GM12878 (cell line): ENCODE measurements at regions not wholly inside any gene's neighbourhood (a gene's known extent, or its start where the extent isn't known, plus 50 kb on each side); places are given as distances from the start of the nearest gene placed in this dataset.

Experiments
- ATAC-seq: fragments of 200-7000 bp; cut with Tn5 transposase; 3 replicates; pipeline ENCODE4 v1.9.1; 2020; ENCODE audit warnings: mild to moderate bottlenecking, moderate library complexity
- BruUV-seq: library from RNA; stranded (reverse); fragments of 400-500 nt; replicated peaks from 2 replicates; lab custom pipeline; 2021; lab: Mats Ljungman, UMichigan
- CTCF ChIA-PET: fragments of 300-600 bp; sonication (Branson Sonifier 250); formaldehyde crosslinking; extraction: SDS; loops from one replicate; lab custom pipeline; 2021; ENCODE audit warnings: inconsistent platforms; lab: Yijun Ruan, JAX
- POLR2A ChIA-PET: fragments of 350-600 bp; formaldehyde crosslinking; extraction: SDS; loops from one replicate; lab custom pipeline; 2021; ENCODE audit warnings: inconsistent platforms; lab: Charles Lee
- RAD21 ChIA-PET: fragments of 300-600 bp; sonication (Branson Sonifier 250); formaldehyde crosslinking; loops from one replicate; lab custom pipeline; 2023; ENCODE audit warnings: antibody characterized with exemption; ENCODE audit not compliant: unreplicated experiment; lab: Charles Lee
- SMC1A ChIA-PET: fragments of 300-600 bp; sonication (Branson Sonifier 250); formaldehyde crosslinking; loops from one replicate; lab custom pipeline; 2023; ENCODE audit not compliant: unreplicated experiment, uncharacterized antibody; lab: Charles Lee
- DNase-seq: peaks from one replicate; pipeline ENCODE4 v3.0.0-alpha.2; 2011; ENCODE audit warnings: low read depth, low spot score
- FAIRE-seq: peaks from 3 replicates; lab custom pipeline; 2011; peaks lifted over from hg19 to GRCh38; lab: Jason Lieb, UNC
- H2AFZ ChIP-seq: 2 replicates; pipeline ENCODE4 v1.6.0; 2011; ENCODE audit warnings: low read depth, low read length, control low read depth; ENCODE audit not compliant: control insufficient read depth
- H3K27ac ChIP-seq: 2 replicates; pipeline ENCODE4 v1.5.1; 2011; ENCODE audit warnings: control low read depth; ENCODE audit not compliant: control insufficient read depth, insufficient read depth
- H3K27me3 ChIP-seq, 2 experiments: replicated peaks in 1 of 2; 2 replicates each; pipeline versions ENCODE4 v1.6.0 to v1.6.1; 2011; ENCODE audit warnings: low read length in 1 of 2; ENCODE audit not compliant: control insufficient read depth in 2 of 2, insufficient read depth in 2 of 2
- H3K36me3 ChIP-seq, 2 experiments: 2 replicates each; pipeline ENCODE4 v1.5.1; 2011; ENCODE audit warnings: low read length in 1 of 2; ENCODE audit not compliant: control insufficient read depth in 2 of 2, insufficient read depth in 2 of 2
- H3K4me1 ChIP-seq: 2 replicates; pipeline ENCODE4 v1.6.1; 2011; ENCODE audit warnings: mild to moderate bottlenecking, low read length, moderate library complexity, mixed read lengths; ENCODE audit not compliant: control insufficient read depth, insufficient read depth
- H3K4me2 ChIP-seq: 2 replicates; pipeline ENCODE4 v1.6.0; 2011; ENCODE audit warnings: control low read depth; ENCODE audit not compliant: control insufficient read depth, insufficient read depth
- H3K4me3 ChIP-seq: fragments of 200-600 bp; sonication (generic); 2 replicates; pipeline ENCODE4 v1.5.1; 2016
- H3K79me2 ChIP-seq: 2 replicates; pipeline ENCODE4 v1.6.0; 2011; ENCODE audit warnings: low read length; ENCODE audit not compliant: control insufficient read depth, insufficient read depth
- H3K9ac ChIP-seq: 2 replicates; pipeline ENCODE4 v1.8.0; 2011; ENCODE audit warnings: low read length, control low read depth, mixed read lengths; ENCODE audit not compliant: control insufficient read depth, insufficient read depth
- H3K9me3 ChIP-seq: replicated peaks from 3 replicates; pipeline ENCODE4 v1.5.1; 2011; ENCODE audit warnings: mild to moderate bottlenecking, low read length; ENCODE audit not compliant: control insufficient read depth, insufficient read depth
- H4K20me1 ChIP-seq: 2 replicates; pipeline ENCODE4 v1.6.0; 2011; ENCODE audit not compliant: control insufficient read depth, insufficient read depth
- ESRRA ChIP-seq: IDR thresholded peaks from 2 replicates; pipeline ENCODE4 v1.6.1; 2012; ENCODE audit warnings: mild to moderate bottlenecking, low read length, improper control_type of control experiment
- JUNB ChIP-seq: IDR thresholded peaks from 2 replicates; pipeline ENCODE4 v1.6.1; 2016; ENCODE audit warnings: antibody characterized with exemption, mild to moderate bottlenecking
- PAX5 ChIP-seq: IDR thresholded peaks from 2 replicates; pipeline ENCODE4 v1.6.1; 2011; ENCODE audit warnings: low read depth, low read length, borderline replicate concordance
- PML ChIP-seq: IDR thresholded peaks from 2 replicates; pipeline ENCODE4 v1.6.1; 2012; ENCODE audit warnings: low read length, inconsistent platforms
- SMAD1 ChIP-seq: fragments of 450-650 bp; IDR thresholded peaks from 2 replicates; pipeline ENCODE4 v1.6.1; 2018; ENCODE audit warnings: mild to moderate bottlenecking, low read depth; ENCODE audit not compliant: partially characterized antibody
- SMARCA5 ChIP-seq: fragments of 450-650 bp; IDR thresholded peaks from 2 replicates; pipeline ENCODE4 v1.6.1; 2017; ENCODE audit warnings: mild to moderate bottlenecking
- SUPT20H ChIP-seq: IDR thresholded peaks from 2 replicates; pipeline ENCODE4 v1.6.1; 2011; ENCODE audit warnings: low read depth, mild to moderate bottlenecking, low read length, moderate library complexity, borderline replicate concordance; ENCODE audit not compliant: control insufficient read depth
- ZSCAN29 ChIP-seq: fragments of 450-650 bp; IDR thresholded peaks from 2 replicates; pipeline ENCODE4 v1.6.1; 2017; ENCODE audit warnings: mild to moderate bottlenecking, moderate library complexity
- WGBS: methylation state at CpG from one replicate; pipeline ENCODE4 v1.1.6; 2016; ENCODE audit warnings: low lambda C conversion rate; ENCODE audit not compliant: insufficient replicate concordance, insufficient coverage; ENCODE audit errors: missing lambda C conversion rate; 5-methylcytosine and 5-hydroxymethylcytosine counted together
- in situ Hi-C: fragments of 300-500 bp; cut with MboI; formaldehyde crosslinking; loops from 9 replicates; pipeline ENCODE4 v1.14.3; 2018; ENCODE audit warnings: mixed read lengths
- intact Hi-C: fragments of 100-400 bp; cut with micrococcal nuclease; formaldehyde crosslinking; loops from one replicate; pipeline ENCODE4 v1.14.2; 2022; ENCODE audit not compliant: unreplicated experiment
- TF ChIP-seq, protein P1 (sequence below): fragments of 150-350 bp; IDR thresholded peaks from 2 replicates; pipeline ENCODE4 v1.6.1; 2014; ENCODE audit warnings: mild to moderate bottlenecking, low read depth, low read length
- TF ChIP-seq, protein P2 (sequence below): fragments of 450-650 bp; formaldehyde crosslinking; IDR thresholded peaks from 2 replicates; pipeline ENCODE4 v1.4.0; 2022; ENCODE audit warnings: mild to moderate bottlenecking, moderate library complexity
- TF ChIP-seq, protein P3 (sequence below): IDR thresholded peaks from 2 replicates; pipeline ENCODE4 v1.6.1; 2012; ENCODE audit warnings: low read depth, low read length, improper control_type of control experiment
- TF ChIP-seq, protein P4 (sequence below): fragments of 450-650 bp; conservative IDR thresholded peaks from 2 replicates; pipeline ENCODE4 v1.6.1; 2017; ENCODE audit warnings: mild to moderate bottlenecking, moderate library complexity

- DNase-seq: no peak
- WGBS: 36% methylated on average over 1 of the region's 1 CpG
- ChIA-PET SMC1A (no interaction called here), CTCF (no interaction called here), POLR2A (no interaction called here), RAD21 (no interaction called here)
- intact Hi-C loops (no loop called here), in situ Hi-C loops (no loop called here)
- no peak overlapping the region for H3K27ac ChIP-seq
- ATAC-seq: no peak
- TF ChIP-seq, protein P1, sequence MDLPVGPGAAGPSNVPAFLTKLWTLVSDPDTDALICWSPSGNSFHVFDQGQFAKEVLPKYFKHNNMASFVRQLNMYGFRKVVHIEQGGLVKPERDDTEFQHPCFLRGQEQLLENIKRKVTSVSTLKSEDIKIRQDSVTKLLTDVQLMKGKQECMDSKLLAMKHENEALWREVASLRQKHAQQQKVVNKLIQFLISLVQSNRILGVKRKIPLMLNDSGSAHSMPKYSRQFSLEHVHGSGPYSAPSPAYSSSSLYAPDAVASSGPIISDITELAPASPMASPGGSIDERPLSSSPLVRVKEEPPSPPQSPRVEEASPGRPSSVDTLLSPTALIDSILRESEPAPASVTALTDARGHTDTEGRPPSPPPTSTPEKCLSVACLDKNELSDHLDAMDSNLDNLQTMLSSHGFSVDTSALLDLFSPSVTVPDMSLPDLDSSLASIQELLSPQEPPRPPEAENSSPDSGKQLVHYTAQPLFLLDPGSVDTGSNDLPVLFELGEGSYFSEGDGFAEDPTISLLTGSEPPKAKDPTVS: no peak
- TF ChIP-seq ESRRA: no peak
- TF ChIP-seq, protein P2, sequence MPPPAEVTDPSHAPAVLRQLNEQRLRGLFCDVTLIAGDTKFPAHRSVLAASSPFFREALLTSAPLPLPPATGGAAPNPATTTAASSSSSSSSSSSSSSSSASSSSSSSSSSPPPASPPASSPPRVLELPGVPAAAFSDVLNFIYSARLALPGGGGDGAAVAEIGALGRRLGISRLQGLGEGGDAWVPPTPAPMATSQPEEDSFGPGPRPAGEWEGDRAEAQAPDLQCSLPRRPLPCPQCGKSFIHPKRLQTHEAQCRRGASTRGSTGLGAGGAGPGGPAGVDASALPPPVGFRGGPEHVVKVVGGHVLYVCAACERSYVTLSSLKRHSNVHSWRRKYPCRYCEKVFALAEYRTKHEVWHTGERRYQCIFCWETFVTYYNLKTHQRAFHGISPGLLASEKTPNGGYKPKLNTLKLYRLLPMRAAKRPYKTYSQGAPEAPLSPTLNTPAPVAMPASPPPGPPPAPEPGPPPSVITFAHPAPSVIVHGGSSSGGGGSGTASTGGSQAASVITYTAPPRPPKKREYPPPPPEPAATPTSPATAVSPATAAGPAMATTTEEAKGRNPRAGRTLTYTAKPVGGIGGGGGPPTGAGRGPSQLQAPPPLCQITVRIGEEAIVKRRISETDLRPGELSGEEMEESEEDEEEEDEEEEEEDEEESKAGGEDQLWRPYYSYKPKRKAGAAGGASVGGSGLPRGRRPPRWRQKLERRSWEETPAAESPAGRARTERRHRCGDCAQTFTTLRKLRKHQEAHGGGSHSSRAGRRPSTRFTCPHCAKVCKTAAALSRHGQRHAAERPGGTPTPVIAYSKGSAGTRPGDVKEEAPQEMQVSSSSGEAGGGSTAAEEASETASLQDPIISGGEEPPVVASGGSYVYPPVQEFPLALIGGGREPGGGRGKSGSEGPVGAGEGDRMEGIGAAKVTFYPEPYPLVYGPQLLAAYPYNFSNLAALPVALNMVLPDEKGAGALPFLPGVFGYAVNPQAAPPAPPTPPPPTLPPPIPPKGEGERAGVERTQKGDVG (CRISPR knock-in tag): no peak
- TF ChIP-seq ZSCAN29: no peak
- TF ChIP-seq JUNB: no peak
- TF ChIP-seq SMARCA5: no peak
- TF ChIP-seq PML: no peak
- TF ChIP-seq, protein P3, sequence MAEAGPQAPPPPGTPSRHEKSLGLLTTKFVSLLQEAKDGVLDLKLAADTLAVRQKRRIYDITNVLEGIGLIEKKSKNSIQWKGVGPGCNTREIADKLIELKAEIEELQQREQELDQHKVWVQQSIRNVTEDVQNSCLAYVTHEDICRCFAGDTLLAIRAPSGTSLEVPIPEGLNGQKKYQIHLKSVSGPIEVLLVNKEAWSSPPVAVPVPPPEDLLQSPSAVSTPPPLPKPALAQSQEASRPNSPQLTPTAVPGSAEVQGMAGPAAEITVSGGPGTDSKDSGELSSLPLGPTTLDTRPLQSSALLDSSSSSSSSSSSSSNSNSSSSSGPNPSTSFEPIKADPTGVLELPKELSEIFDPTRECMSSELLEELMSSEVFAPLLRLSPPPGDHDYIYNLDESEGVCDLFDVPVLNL: no peak
- TF ChIP-seq PAX5: no peak
- TF ChIP-seq SMAD1: no peak
- TF ChIP-seq SUPT20H: no peak
- TF ChIP-seq, protein P4, sequence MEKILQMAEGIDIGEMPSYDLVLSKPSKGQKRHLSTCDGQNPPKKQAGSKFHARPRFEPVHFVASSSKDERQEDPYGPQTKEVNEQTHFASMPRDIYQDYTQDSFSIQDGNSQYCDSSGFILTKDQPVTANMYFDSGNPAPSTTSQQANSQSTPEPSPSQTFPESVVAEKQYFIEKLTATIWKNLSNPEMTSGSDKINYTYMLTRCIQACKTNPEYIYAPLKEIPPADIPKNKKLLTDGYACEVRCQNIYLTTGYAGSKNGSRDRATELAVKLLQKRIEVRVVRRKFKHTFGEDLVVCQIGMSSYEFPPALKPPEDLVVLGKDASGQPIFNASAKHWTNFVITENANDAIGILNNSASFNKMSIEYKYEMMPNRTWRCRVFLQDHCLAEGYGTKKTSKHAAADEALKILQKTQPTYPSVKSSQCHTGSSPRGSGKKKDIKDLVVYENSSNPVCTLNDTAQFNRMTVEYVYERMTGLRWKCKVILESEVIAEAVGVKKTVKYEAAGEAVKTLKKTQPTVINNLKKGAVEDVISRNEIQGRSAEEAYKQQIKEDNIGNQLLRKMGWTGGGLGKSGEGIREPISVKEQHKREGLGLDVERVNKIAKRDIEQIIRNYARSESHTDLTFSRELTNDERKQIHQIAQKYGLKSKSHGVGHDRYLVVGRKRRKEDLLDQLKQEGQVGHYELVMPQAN: no peak
- H2AFZ ChIP-seq: no peak overlapping the region
- no peak overlapping the region for H3K4me2 ChIP-seq
- BruUV-seq: no TSS peak
- no peaks in the 10 kb centered on the region for H3K9me3 ChIP-seq
- FAIRE-seq: no peak
- no peaks in the 10 kb centered on the region for H3K36me3 ChIP-seq
- H3K4me3 ChIP-seq: no peak overlapping the region
- peaks cover 1 to 3% of the 10 kb centered on the region in 2 experiments; a peak in 2 of 4 replicates for H3K27me3 ChIP-seq
- no peaks in the 10 kb centered on the region for H4K20me1 ChIP-seq
- H3K4me1 ChIP-seq: no peaks in the 10 kb centered on the region
- no peaks in the 10 kb centered on the region for H3K79me2 ChIP-seq
- no peak overlapping the region for H3K9ac ChIP-seq
These were observed 212.3 kb upstream of the ZMIZ1 start for GRCh38 chr10:78856421-78856820.
